ENCODE measurements at regions not wholly inside any gene's neighbourhood (a gene's known extent, or its start where the extent isn't known, plus 50 kb on each side); places are given as distances from the start of the nearest gene placed in this dataset.
A peak's percentile ranks its signal among the peaks of the same experiment; 100 is the strongest.

DNA sequence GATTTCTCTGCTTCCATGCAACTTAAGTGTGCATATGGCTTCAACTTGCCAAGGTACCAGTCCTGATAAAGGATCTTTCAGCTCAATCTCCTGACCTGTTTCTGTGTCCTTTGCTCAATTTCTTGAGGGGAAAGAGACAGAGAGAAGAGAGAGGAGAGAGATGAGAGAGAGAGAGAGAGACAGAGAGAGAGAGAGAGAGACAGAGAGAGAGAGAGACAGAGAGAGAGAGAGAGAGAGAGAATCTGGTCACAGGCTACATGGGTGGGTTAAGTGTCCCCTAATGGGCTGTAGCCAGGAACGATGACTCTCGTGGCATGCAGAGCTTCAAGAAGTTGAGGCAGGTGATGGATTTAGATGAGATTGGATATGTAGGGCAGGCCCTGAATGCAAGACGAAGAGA is 335.2 kb upstream of the PRKCQ start:
- Histone ChIP-seq H3K4me3 (ENCODE audit: low read depth in 1 of 2, low read length in 2 of 2) (no peak overlapping the region), H3K9me3 (ENCODE audit: control insufficient read depth in 2 of 2, insufficient read depth in 1 of 2, low read depth in 1 of 2, low read length in 1 of 2) (no peaks in the 10 kb centered on the region), H3K36me3 (ENCODE audit: control insufficient read depth in 2 of 2, insufficient read depth in 2 of 2, low read length in 1 of 2) (no peaks in the 10 kb centered on the region), H3K27ac (ENCODE audit: low read depth in 2 of 2, low read length in 1 of 2) (no peak overlapping the region), H3K4me1 (ENCODE audit: control insufficient read depth in 2 of 2, insufficient read depth in 2 of 2, low read length in 1 of 2) (no peaks in the 10 kb centered on the region), H3K27me3 (ENCODE audit: control insufficient read depth in 1 of 2, insufficient read depth in 2 of 2, low read length in 2 of 2) (peaks cover 0 to 11% of the 10 kb centered on the region in 2 donors)
- 90 to 96% methylated on average over 3 of the region's 3 CpGs for WGBS, 2 donors

DNA sequence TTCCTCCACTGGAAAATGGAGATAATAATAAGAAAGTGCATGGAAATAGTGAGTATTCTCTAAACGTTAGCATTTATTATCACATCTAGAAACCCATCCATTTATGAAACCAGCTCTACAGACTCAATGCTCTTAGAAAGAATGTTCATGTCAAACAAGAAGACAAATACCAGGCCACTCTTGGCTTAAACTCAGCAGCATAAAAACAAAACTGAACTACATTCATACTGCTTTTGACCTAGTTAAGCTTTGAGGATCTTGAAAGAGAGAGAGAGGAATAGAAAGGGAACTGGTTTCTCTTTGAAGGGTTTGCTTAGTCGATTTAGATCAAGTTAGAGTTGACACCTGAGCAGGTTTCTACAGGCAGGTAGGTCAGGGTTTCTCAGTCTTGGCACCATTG is 332.9 kb upstream of the PRKCQ start:
- H3K36me3 ChIP-seq (ENCODE audit: control insufficient read depth in 2 of 2, insufficient read depth in 2 of 2, low read length in 1 of 2), result no peaks in the 10 kb centered on the region

DNA sequence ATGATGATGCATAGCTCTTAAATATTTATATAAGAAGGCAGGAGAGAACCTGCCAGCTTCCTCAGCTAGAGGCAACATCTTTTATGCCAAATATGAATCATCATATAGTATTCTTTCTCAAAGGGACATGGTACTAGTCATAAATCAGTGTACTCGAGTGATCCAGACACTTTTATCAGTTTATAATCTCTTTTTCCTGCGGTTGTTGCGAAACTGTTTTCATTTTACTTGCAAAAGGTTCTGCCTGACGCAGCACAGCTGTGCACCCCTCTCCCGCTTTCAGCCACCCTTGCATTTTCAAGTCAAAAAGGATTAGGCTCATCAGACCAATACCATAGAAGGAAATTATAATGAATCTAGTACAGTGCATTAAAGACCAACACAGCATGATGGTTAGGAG is 332.3 kb upstream of the PRKCQ start:
- Histone ChIP-seq H3K36me3 (ENCODE audit: control insufficient read depth in 2 of 2, insufficient read depth in 2 of 2, low read length in 1 of 2) (no peaks in the 10 kb centered on the region), H3K4me1 (ENCODE audit: control insufficient read depth in 2 of 2, insufficient read depth in 2 of 2, low read length in 1 of 2) (no peaks in the 10 kb centered on the region), H3K4me3 (ENCODE audit: low read depth in 1 of 2, low read length in 2 of 2) (no peak overlapping the region), H3K9me3 (ENCODE audit: control insufficient read depth in 2 of 2, insufficient read depth in 1 of 2, low read depth in 1 of 2, low read length in 1 of 2) (peaks cover 0 to 2% of the 10 kb centered on the region in 2 donors), H3K27ac (ENCODE audit: low read depth in 2 of 2, low read length in 1 of 2) (no peak overlapping the region), H3K27me3 (ENCODE audit: control insufficient read depth in 1 of 2, insufficient read depth in 2 of 2, low read length in 2 of 2) (peaks cover 0 to 9% of the 10 kb centered on the region in 2 donors)
- WGBS, 2 donors, result 14 to 27% methylated on average over 5 of the region's 5 CpGs

More for the DNA sequence above, 332.9 kb upstream of the PRKCQ start:
- Histone ChIP-seq H3K27ac (ENCODE audit: low read depth in 2 of 2, low read length in 1 of 2) (no peak overlapping the region), H3K4me3 (ENCODE audit: low read depth in 1 of 2, low read length in 2 of 2) (no peak overlapping the region), H3K27me3 (ENCODE audit: control insufficient read depth in 1 of 2, insufficient read depth in 2 of 2, low read length in 2 of 2) (peaks cover 0 to 11% of the 10 kb centered on the region in 2 donors), H3K9me3 (ENCODE audit: control insufficient read depth in 2 of 2, insufficient read depth in 1 of 2, low read depth in 1 of 2, low read length in 1 of 2) (peaks cover 0 to 2% of the 10 kb centered on the region in 2 donors), H3K4me1 (ENCODE audit: control insufficient read depth in 2 of 2, insufficient read depth in 2 of 2, low read length in 1 of 2) (no peaks in the 10 kb centered on the region)
- 9 to 29% methylated on average over 2 of the region's 2 CpGs for WGBS, 2 donors

DNA sequence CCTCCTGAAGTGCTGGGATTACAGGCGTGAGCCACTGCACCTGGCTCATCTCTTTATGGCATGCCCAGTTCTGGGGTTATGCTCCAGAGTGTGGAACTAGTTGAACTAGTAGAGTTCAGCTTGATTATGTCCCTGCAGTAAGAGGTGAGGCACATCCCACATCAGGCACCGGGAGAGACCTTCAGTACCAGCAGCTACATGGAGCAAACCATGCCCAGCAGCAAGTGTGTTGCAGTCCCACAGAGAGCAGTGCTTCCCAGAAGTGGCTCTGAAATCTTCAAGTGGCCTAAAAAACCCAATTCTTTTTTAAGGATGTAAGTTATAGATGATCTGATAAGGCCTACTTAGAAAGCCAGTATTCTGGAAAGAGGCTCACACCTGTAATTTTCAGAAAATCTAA is 331.9 kb upstream of the PRKCQ start:
- Histone ChIP-seq H3K36me3 (ENCODE audit: control insufficient read depth in 2 of 2, insufficient read depth in 2 of 2, low read length in 1 of 2) (no peaks in the 10 kb centered on the region), H3K4me3 (ENCODE audit: low read depth in 1 of 2, low read length in 2 of 2) (no peak overlapping the region), H3K4me1 (ENCODE audit: control insufficient read depth in 2 of 2, insufficient read depth in 2 of 2, low read length in 1 of 2) (no peaks in the 10 kb centered on the region), H3K27ac (ENCODE audit: low read depth in 2 of 2, low read length in 1 of 2) (peak overlapping the region in 1 of 2 donors; percentile 10), H3K9me3 (ENCODE audit: control insufficient read depth in 2 of 2, insufficient read depth in 1 of 2, low read depth in 1 of 2, low read length in 1 of 2) (peaks cover 0 to 2% of the 10 kb centered on the region in 2 donors), H3K27me3 (ENCODE audit: control insufficient read depth in 1 of 2, insufficient read depth in 2 of 2, low read length in 2 of 2) (peaks cover 0 to 8% of the 10 kb centered on the region in 2 donors)
- 57 to 66% methylated on average over 2 of the region's 2 CpGs for WGBS, 2 donors

DNA sequence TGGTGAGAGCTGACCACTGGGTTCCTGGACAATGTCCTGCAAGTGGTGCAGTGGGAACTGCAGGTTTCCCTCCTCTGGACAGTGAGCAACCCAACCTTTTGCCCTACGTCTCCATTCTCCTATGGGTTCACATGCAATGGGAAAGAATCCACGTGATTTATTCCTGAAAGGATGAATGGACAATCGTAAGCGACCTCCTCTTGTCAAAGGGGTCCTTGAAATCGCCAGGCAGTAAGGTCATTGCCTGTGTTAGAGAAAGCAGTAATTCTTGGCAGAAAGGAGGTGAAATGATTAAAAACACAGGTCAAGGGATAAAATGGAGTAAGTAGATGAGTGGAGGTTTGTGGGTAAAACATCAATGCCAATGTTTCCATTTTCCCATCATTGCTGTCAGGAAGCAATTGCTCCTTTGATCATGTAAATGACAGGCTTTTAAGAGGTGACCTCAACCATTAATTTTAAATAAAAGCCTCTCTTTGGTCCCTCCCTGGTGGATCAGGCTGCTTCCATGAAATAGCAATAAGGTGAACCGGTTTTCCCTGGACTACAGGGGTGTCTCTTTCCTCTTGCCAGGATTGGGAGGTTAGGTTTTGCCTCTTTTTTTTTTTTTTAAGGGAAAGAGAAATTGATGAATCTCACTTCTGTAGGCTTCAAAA is 330.0 kb upstream of the PRKCQ start:
- H3K27me3 ChIP-seq (ENCODE audit: control insufficient read depth in 1 of 2, insufficient read depth in 2 of 2, low read length in 2 of 2), result peaks cover 0 to 8% of the 10 kb centered on the region in 2 donors
- H3K4me3 ChIP-seq (ENCODE audit: low read depth in 1 of 2, low read length in 2 of 2), result no peak overlapping the region
- H3K9me3 ChIP-seq (ENCODE audit: control insufficient read depth in 2 of 2, insufficient read depth in 1 of 2, low read depth in 1 of 2, low read length in 1 of 2), result peaks cover 0 to 2% of the 10 kb centered on the region in 2 donors
- H3K27ac ChIP-seq (ENCODE audit: low read depth in 2 of 2, low read length in 1 of 2), result no peak overlapping the region
- no peaks in the 10 kb centered on the region for H3K36me3 ChIP-seq (ENCODE audit: control insufficient read depth in 2 of 2, insufficient read depth in 2 of 2, low read length in 1 of 2)
- WGBS, 2 donors, result 87 to 89% methylated on average over 6 of the region's 6 CpGs
- H3K4me1 ChIP-seq (ENCODE audit: control insufficient read depth in 2 of 2, insufficient read depth in 2 of 2, low read length in 1 of 2), result no peaks in the 10 kb centered on the region

DNA sequence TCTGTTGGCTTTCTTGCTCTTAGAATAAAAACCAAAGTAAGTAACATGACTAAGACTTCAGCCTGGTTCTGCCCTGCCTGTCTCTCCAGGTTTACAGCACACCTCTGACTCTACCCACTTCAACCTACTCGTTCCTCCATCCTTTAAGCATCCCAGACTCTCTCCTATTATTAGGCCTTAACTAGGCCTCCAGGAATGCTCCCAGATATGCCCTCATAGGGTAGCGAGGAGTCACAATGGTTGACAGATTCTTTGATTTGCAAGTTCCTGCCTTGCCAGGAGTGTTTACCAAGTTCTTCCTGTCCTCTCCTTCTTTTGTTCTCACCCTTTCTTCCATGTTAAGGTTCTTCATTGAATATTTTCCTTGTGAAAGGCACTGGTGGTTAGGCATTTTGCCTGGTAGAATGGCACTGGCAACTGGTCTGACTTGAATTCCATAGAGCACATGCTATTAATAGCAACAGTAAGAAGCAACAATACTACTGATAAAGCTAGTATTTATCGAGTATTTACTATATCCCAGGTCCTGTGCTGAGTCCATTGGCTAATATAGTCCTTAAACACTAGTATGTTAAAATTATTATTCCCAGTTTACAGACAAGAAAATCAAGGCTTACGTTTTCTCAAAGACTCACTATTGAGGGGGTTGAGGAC is 327.9 kb upstream of the PRKCQ start:
- WGBS, 2 donors, result 64% methylated on average over 4 of the region's 4 CpGs
- Histone ChIP-seq H3K36me3 (ENCODE audit: control insufficient read depth in 2 of 2, insufficient read depth in 2 of 2, low read length in 1 of 2) (no peaks in the 10 kb centered on the region), H3K4me1 (ENCODE audit: control insufficient read depth in 2 of 2, insufficient read depth in 2 of 2, low read length in 1 of 2) (no peaks in the 10 kb centered on the region), H3K27ac (ENCODE audit: low read depth in 2 of 2, low read length in 1 of 2) (no peak overlapping the region), H3K27me3 (ENCODE audit: control insufficient read depth in 1 of 2, insufficient read depth in 2 of 2, low read length in 2 of 2) (no peaks in the 10 kb centered on the region), H3K4me3 (ENCODE audit: low read depth in 1 of 2, low read length in 2 of 2) (no peak overlapping the region), H3K9me3 (ENCODE audit: control insufficient read depth in 2 of 2, insufficient read depth in 1 of 2, low read depth in 1 of 2, low read length in 1 of 2) (peaks cover 0 to 2% of the 10 kb centered on the region in 2 donors)

DNA sequence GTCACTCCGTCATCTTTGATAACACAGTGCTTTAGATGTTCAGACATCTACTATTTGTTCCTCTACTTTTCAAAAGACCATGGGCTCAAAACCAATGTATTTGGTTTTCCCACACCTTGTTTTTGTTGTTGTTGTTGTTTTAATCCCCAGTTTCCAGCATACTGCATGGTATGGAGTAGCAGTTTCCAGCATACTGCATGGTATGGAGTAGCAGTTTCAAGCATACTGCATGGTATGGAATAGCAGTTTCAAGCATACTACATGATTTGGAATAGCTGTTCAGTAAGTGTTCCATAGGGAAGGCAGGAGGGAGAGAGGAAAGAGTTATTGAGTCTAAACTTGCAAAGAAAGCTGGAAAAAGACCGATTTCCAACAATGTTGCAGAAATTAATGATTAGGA is 314.3 kb upstream of the PRKCQ start:
- 82 to 92% methylated on average over 2 of the region's 2 CpGs for WGBS, 2 donors
- no peak overlapping the region for H3K4me3 ChIP-seq (ENCODE audit: low read depth in 1 of 2, low read length in 2 of 2)
- no peaks in the 10 kb centered on the region for H3K9me3 ChIP-seq (ENCODE audit: control insufficient read depth in 2 of 2, insufficient read depth in 1 of 2, low read depth in 1 of 2, low read length in 1 of 2)
- H3K27ac ChIP-seq (ENCODE audit: low read depth in 2 of 2, low read length in 1 of 2), result no peak overlapping the region
- no peaks in the 10 kb centered on the region for H3K27me3 ChIP-seq (ENCODE audit: control insufficient read depth in 1 of 2, insufficient read depth in 2 of 2, low read length in 2 of 2)
- no peaks in the 10 kb centered on the region for H3K4me1 ChIP-seq (ENCODE audit: control insufficient read depth in 2 of 2, insufficient read depth in 2 of 2, low read length in 1 of 2)
- no peaks in the 10 kb centered on the region for H3K36me3 ChIP-seq (ENCODE audit: control insufficient read depth in 2 of 2, insufficient read depth in 2 of 2, low read length in 1 of 2)

DNA sequence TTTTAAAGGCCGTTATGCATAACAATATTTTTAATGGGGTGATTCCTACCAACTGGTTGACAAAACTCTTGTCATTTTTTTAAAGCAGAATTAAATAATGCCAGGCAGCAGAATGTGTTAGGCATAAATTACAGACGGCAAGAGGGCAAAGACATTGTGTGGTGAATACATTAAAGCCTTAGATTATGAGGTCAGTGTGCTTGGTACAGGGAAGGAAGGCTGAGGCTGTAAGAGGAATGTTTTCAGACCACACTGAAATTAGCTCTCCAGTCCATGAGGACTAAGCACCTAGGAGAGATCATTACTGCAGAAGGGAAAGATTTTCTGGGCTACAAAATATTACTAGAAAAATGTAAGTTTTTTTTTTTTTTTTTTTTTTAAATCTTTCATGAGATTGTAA is 312.8 kb upstream of the PRKCQ start:
- Histone ChIP-seq H3K27me3 (ENCODE audit: control insufficient read depth in 1 of 2, insufficient read depth in 2 of 2, low read length in 2 of 2) (no peaks in the 10 kb centered on the region), H3K4me1 (ENCODE audit: control insufficient read depth in 2 of 2, insufficient read depth in 2 of 2, low read length in 1 of 2) (no peaks in the 10 kb centered on the region), H3K4me3 (ENCODE audit: low read depth in 1 of 2, low read length in 2 of 2) (no peak overlapping the region), H3K27ac (ENCODE audit: low read depth in 2 of 2, low read length in 1 of 2) (no peak overlapping the region), H3K9me3 (ENCODE audit: control insufficient read depth in 2 of 2, insufficient read depth in 1 of 2, low read depth in 1 of 2, low read length in 1 of 2) (no peaks in the 10 kb centered on the region), H3K36me3 (ENCODE audit: control insufficient read depth in 2 of 2, insufficient read depth in 2 of 2, low read length in 1 of 2) (no peaks in the 10 kb centered on the region)
- WGBS, 2 donors, result 86% methylated on average over 2 of the region's 2 CpGs

DNA sequence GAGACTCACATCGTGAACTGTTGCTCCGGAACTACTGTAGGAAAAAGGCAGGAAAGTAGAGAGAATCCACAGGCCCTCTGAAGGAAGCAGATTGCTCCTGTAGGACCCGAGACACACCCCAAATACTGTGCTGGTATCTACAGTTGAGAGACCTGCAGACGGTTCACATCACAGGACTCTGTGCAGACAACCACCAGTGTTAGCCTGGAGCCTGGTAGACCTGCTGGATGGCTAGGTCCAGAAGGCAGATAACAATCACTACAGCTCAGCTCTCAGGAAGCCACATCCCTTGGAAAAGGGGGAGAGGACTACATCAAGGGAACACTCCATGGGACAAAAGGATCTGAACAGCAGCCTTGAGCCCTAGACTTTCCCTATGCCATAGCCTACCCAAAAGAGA is 311.8 kb upstream of the PRKCQ start:
- H3K27me3 ChIP-seq (ENCODE audit: control insufficient read depth in 1 of 2, insufficient read depth in 2 of 2, low read length in 2 of 2), result no peaks in the 10 kb centered on the region
- no peaks in the 10 kb centered on the region for H3K36me3 ChIP-seq (ENCODE audit: control insufficient read depth in 2 of 2, insufficient read depth in 2 of 2, low read length in 1 of 2)
- H3K4me3 ChIP-seq (ENCODE audit: low read depth in 1 of 2, low read length in 2 of 2), result no peak overlapping the region
- H3K9me3 ChIP-seq (ENCODE audit: control insufficient read depth in 2 of 2, insufficient read depth in 1 of 2, low read depth in 1 of 2, low read length in 1 of 2), result no peaks in the 10 kb centered on the region
- H3K27ac ChIP-seq (ENCODE audit: low read depth in 2 of 2, low read length in 1 of 2), result no peak overlapping the region
- WGBS, 2 donors, result 89 to 94% methylated on average over 4 of the region's 4 CpGs
- H3K4me1 ChIP-seq (ENCODE audit: control insufficient read depth in 2 of 2, insufficient read depth in 2 of 2, low read length in 1 of 2), result no peaks in the 10 kb centered on the region

DNA sequence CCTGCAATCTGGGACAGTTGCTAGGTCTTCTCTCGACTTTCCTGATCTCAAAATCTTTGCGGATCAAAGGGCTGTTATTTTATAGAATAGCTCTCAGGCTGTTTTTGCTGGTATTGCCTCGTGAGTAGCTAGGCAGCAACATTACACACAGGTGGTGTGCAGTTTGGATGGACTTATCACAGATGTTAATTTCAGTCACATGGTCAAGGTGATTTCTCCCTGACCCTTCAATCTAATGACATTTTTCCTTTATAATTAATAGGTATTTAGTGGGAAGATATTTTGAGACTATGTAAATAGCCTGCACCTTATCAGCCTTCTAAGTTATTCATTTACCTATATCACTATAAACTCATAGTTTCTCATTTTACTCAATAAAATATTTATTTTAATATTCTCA is 309.6 kb upstream of the PRKCQ start:
- H3K4me1 ChIP-seq (ENCODE audit: control insufficient read depth in 2 of 2, insufficient read depth in 2 of 2, low read length in 1 of 2), result no peaks in the 10 kb centered on the region
- H3K27me3 ChIP-seq (ENCODE audit: control insufficient read depth in 1 of 2, insufficient read depth in 2 of 2, low read length in 2 of 2), result no peaks in the 10 kb centered on the region
- 76 to 88% methylated on average over 3 of the region's 3 CpGs for WGBS, 2 donors
- no peak overlapping the region for H3K27ac ChIP-seq (ENCODE audit: low read depth in 2 of 2, low read length in 1 of 2)
- H3K9me3 ChIP-seq (ENCODE audit: control insufficient read depth in 2 of 2, insufficient read depth in 1 of 2, low read depth in 1 of 2, low read length in 1 of 2), result no peaks in the 10 kb centered on the region
- no peaks in the 10 kb centered on the region for H3K36me3 ChIP-seq (ENCODE audit: control insufficient read depth in 2 of 2, insufficient read depth in 2 of 2, low read length in 1 of 2)
- no peak overlapping the region for H3K4me3 ChIP-seq (ENCODE audit: low read depth in 1 of 2, low read length in 2 of 2)

All from esophagus (tissue), 2 donors.